ENCODE measurements at regions not wholly inside any gene's neighbourhood (a gene's known extent, or its start where the extent isn't known, plus 50 kb on each side); places are given as distances from the start of the nearest gene placed in this dataset.
"Not testable (repeated sequence)": the region's sequence is repeated elsewhere in the genome, so short reads cannot be mapped to it uniquely, and the experiment has no call there.

DNA sequence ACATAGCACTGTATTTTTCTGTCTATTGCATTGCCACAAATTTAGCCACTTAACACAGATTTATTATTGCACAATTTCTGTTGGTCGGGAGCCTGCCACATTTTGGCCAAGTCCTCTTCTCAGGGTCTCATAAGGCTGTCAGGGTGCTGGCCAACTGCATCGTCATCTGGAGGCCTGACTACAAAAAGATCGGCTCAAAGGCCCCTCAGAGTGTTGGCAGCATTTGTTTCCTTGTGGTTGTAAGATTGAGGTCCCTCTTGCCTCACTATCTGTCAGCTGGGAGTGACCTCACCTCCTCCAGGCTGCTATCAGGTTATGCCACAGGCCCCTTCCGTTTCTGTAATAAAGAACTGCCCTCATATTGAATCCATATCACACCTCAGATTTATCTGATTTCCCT, 67.3 kb upstream of the BDP1 start:
- TF ChIP-seq, protein P1, sequence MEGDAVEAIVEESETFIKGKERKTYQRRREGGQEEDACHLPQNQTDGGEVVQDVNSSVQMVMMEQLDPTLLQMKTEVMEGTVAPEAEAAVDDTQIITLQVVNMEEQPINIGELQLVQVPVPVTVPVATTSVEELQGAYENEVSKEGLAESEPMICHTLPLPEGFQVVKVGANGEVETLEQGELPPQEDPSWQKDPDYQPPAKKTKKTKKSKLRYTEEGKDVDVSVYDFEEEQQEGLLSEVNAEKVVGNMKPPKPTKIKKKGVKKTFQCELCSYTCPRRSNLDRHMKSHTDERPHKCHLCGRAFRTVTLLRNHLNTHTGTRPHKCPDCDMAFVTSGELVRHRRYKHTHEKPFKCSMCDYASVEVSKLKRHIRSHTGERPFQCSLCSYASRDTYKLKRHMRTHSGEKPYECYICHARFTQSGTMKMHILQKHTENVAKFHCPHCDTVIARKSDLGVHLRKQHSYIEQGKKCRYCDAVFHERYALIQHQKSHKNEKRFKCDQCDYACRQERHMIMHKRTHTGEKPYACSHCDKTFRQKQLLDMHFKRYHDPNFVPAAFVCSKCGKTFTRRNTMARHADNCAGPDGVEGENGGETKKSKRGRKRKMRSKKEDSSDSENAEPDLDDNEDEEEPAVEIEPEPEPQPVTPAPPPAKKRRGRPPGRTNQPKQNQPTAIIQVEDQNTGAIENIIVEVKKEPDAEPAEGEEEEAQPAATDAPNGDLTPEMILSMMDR (conservative IDR thresholded peaks at IDR 0.05; ENCODE audit: low read depth, low read length) = not testable (repeated sequence)
- TF ChIP-seq, protein P2, sequence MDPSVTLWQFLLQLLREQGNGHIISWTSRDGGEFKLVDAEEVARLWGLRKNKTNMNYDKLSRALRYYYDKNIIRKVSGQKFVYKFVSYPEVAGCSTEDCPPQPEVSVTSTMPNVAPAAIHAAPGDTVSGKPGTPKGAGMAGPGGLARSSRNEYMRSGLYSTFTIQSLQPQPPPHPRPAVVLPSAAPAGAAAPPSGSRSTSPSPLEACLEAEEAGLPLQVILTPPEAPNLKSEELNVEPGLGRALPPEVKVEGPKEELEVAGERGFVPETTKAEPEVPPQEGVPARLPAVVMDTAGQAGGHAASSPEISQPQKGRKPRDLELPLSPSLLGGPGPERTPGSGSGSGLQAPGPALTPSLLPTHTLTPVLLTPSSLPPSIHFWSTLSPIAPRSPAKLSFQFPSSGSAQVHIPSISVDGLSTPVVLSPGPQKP (IDR thresholded peaks at IDR 0.05; ENCODE audit: borderline replicate concordance, low read depth, low read length) = not testable (repeated sequence)
- TF ChIP-seq POLR2A (IDR thresholded peaks at IDR 0.05; ENCODE audit: low read depth, low read length); RAD21 (IDR thresholded peaks at IDR 0.05; ENCODE audit: low read length): not testable (repeated sequence)
- TF ChIP-seq, protein P3, sequence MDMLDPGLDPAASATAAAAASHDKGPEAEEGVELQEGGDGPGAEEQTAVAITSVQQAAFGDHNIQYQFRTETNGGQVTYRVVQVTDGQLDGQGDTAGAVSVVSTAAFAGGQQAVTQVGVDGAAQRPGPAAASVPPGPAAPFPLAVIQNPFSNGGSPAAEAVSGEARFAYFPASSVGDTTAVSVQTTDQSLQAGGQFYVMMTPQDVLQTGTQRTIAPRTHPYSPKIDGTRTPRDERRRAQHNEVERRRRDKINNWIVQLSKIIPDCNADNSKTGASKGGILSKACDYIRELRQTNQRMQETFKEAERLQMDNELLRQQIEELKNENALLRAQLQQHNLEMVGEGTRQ (IDR thresholded peaks at IDR 0.05; ENCODE audit: low read depth, low read length) = not testable (repeated sequence)
